Keratinocyte (primary cell): ENCODE measurements at regions not wholly inside any gene's neighbourhood (a gene's known extent, or its start where the extent isn't known, plus 50 kb on each side); places are given as distances from the start of the nearest gene placed in this dataset.

Experiments used
- DNase-seq: peaks from one replicate; pipeline ENCODE4 v3.0.0-alpha.2; 2011; ENCODE audit warnings: low read depth, missing footprints, low spot score
- FAIRE-seq: peaks from 2 replicates; lab custom pipeline; 2011; peaks lifted over from hg19 to GRCh38; lab: Jason Lieb, UNC
- H2AFZ ChIP-seq: 2 replicates; pipeline ENCODE4 v1.6.0; 2012; ENCODE audit warnings: low read length, control low read depth, inconsistent platforms; ENCODE audit not compliant: control insufficient read depth
- H3K27ac ChIP-seq: 2 replicates; pipeline ENCODE4 v1.5.1; 2011; ENCODE audit warnings: low read length; ENCODE audit not compliant: control insufficient read depth, insufficient read depth
- H3K27me3 ChIP-seq: 3 replicates; pipeline ENCODE4 v1.6.0; 2011; ENCODE audit warnings: low read length; ENCODE audit not compliant: control insufficient read depth, insufficient read depth; ENCODE audit errors: extremely low read depth
- H3K36me3 ChIP-seq, 2 experiments: 2 replicates in 1 of 2; 3 replicates in 1 of 2; pipeline ENCODE4 v1.5.1; 2011; ENCODE audit warnings: low read length in 2 of 2, mild to moderate bottlenecking in 1 of 2; ENCODE audit not compliant: control insufficient read depth in 2 of 2, insufficient read depth in 2 of 2; ENCODE audit errors: extremely low read depth in 1 of 2
- H3K4me1 ChIP-seq: 3 replicates; pipeline ENCODE4 v1.5.1; 2011; ENCODE audit warnings: low read length; ENCODE audit not compliant: control insufficient read depth, insufficient read depth; ENCODE audit errors: extremely low read depth
- H3K4me2 ChIP-seq: 3 replicates; pipeline ENCODE4 v1.6.0; 2011; ENCODE audit warnings: low read depth, low read length; ENCODE audit not compliant: control insufficient read depth, insufficient read depth; ENCODE audit errors: extremely low read depth
- H3K4me3 ChIP-seq, 3 experiments: fragments of 200-600 bp in 1 of 3; sonication (generic) in 1 of 3; 2 replicates in 2 of 3; 3 replicates in 1 of 3; pipeline ENCODE4 v1.5.1; 2011 to 2016; ENCODE audit warnings: low read length in 3 of 3, mild to moderate bottlenecking in 3 of 3, control low read depth in 2 of 3, inconsistent platforms in 1 of 3, low read depth in 1 of 3, mixed read lengths in 1 of 3, mixed run types in 1 of 3, moderate library complexity in 1 of 3; ENCODE audit not compliant: control insufficient read depth in 2 of 3, insufficient read depth in 2 of 3; ENCODE audit errors: extremely low read depth in 1 of 3
- H3K79me2 ChIP-seq: 2 replicates; pipeline ENCODE4 v1.6.0; 2012; ENCODE audit warnings: low read length; ENCODE audit not compliant: control insufficient read depth, insufficient read depth
- H3K9ac ChIP-seq: 3 replicates; pipeline ENCODE4 v1.6.0; 2011; ENCODE audit warnings: low read length; ENCODE audit not compliant: control insufficient read depth, insufficient read depth; ENCODE audit errors: extremely low read depth
- H3K9me1 ChIP-seq: 3 replicates; pipeline ENCODE4 v1.6.0; 2011; ENCODE audit warnings: low read length; ENCODE audit not compliant: control insufficient read depth, insufficient read depth; ENCODE audit errors: extremely low read depth
- H3K9me3 ChIP-seq: 2 replicates; pipeline ENCODE4 v1.5.1; 2012; ENCODE audit warnings: low read depth, low read length; ENCODE audit not compliant: control insufficient read depth
- H4K20me1 ChIP-seq: 3 replicates; pipeline ENCODE4 v1.6.0; 2011; ENCODE audit warnings: low read length; ENCODE audit not compliant: control insufficient read depth, insufficient read depth; ENCODE audit errors: extremely low read depth
- EZH2 ChIP-seq: IDR thresholded peaks from one replicate; pipeline ENCODE4 v1.6.1; 2012; ENCODE audit warnings: inconsistent platforms, mild to moderate bottlenecking, low read length, moderate library complexity
- dilution Hi-C: fragments of 300-500 bp; cut with MboI; formaldehyde crosslinking; loops from one replicate; pipeline ENCODE4 v1.7.0; 2020; ENCODE audit warnings: low sequenced_read_pairs; ENCODE audit not compliant: extremely low pct_ligation_motif_present
- TF ChIP-seq, protein P1 (sequence below), 3 experiments: IDR thresholded peaks in 1 of 3; conservative IDR thresholded peaks in 1 of 3; optimal IDR thresholded peaks in 1 of 3; 2 replicates in 2 of 3; 3 replicates in 1 of 3; pipeline versions ENCODE3 to v1.5.1; 2011; ENCODE audit warnings: low read length in 3 of 3, mild to moderate bottlenecking in 3 of 3, moderate library complexity in 2 of 3, control low read depth in 1 of 3, inconsistent platforms in 1 of 3; ENCODE audit not compliant: insufficient read depth in 2 of 3; ENCODE audit errors: extremely low read depth in 1 of 3

DNA sequence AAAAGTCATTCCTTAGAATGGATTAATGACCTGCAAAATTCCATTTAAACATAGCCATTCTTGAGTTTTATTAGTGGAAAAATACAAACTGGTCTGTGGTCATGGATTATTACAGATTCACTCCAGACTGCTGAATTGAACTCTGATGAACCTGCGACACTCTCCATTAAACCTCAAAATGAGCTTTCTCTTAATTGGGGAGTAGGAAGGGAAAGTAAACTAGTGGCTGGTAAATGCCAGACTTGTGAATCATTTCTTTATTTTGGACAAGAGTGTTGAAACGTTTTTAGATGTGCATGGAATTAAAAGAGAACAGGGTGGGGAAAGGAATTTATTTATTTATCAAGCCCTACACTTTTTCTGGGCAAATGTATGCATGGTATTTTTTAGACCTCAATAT lies 321.2 kb upstream of the FANCL start:
- peaks cover under 1% of the 10 kb centered on the region for H3K27me3 ChIP-seq
- dilution Hi-C loops = no loop called here
- no peak overlapping the region for H3K27ac ChIP-seq
- DNase-seq (no peak), FAIRE-seq (no peak)
- H3K9me1 ChIP-seq = no peaks in the 10 kb centered on the region
- H3K4me3 ChIP-seq = no peak overlapping the region
- H3K4me1 ChIP-seq = no peaks in the 10 kb centered on the region
- H3K9ac ChIP-seq = no peak overlapping the region
- H3K79me2 ChIP-seq = no peaks in the 10 kb centered on the region
- H4K20me1 ChIP-seq = no peaks in the 10 kb centered on the region
- no peak overlapping the region for H2AFZ ChIP-seq
- no peaks in the 10 kb centered on the region for H3K9me3 ChIP-seq
- TF ChIP-seq, protein P1, sequence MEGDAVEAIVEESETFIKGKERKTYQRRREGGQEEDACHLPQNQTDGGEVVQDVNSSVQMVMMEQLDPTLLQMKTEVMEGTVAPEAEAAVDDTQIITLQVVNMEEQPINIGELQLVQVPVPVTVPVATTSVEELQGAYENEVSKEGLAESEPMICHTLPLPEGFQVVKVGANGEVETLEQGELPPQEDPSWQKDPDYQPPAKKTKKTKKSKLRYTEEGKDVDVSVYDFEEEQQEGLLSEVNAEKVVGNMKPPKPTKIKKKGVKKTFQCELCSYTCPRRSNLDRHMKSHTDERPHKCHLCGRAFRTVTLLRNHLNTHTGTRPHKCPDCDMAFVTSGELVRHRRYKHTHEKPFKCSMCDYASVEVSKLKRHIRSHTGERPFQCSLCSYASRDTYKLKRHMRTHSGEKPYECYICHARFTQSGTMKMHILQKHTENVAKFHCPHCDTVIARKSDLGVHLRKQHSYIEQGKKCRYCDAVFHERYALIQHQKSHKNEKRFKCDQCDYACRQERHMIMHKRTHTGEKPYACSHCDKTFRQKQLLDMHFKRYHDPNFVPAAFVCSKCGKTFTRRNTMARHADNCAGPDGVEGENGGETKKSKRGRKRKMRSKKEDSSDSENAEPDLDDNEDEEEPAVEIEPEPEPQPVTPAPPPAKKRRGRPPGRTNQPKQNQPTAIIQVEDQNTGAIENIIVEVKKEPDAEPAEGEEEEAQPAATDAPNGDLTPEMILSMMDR (optimal IDR thresholded peaks at IDR 0.05 in 1 of 3, IDR thresholded peaks at IDR 0.05 in 1 of 3, conservative IDR thresholded peaks at IDR 0.05 in 1 of 3; ENCODE audit: extremely low read depth in 1 of 3, insufficient read depth in 2 of 3, low read length in 3 of 3) = no peak
- TF ChIP-seq EZH2 = no peak
- no peaks in the 10 kb centered on the region for H3K36me3 ChIP-seq
- no peak overlapping the region for H3K4me2 ChIP-seq

DNA sequence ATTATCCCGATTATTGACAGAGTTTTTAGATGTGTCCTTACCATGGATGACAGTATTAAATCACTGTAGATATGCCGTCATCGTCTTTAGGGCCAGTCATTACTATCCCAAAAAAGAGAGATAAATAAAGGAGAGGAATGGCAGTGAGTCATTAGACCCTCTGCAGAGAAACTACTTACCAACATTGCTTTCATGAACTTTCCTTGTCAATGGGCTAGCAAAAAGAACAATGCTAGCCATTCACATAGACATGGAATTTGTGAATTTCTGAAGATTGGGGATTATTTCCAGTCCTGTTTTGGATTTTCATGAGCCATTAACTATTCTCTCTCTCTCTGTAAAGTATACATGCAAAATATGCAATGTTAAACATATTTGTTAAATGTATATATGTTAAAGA lies 319.4 kb upstream of the FANCL start:
- H3K36me3 ChIP-seq = no peaks in the 10 kb centered on the region
- no peak overlapping the region for H2AFZ ChIP-seq
- dilution Hi-C loops = no loop called here
- H3K79me2 ChIP-seq = no peaks in the 10 kb centered on the region
- H4K20me1 ChIP-seq = no peaks in the 10 kb centered on the region
- no peak for FAIRE-seq
- H3K9me3 ChIP-seq = no peaks in the 10 kb centered on the region
- no peak overlapping the region for H3K4me3 ChIP-seq
- H3K27ac ChIP-seq = no peak overlapping the region
- H3K27me3 ChIP-seq = peaks cover 2% of the 10 kb centered on the region
- no peak for TF ChIP-seq EZH2
- TF ChIP-seq, protein P1 (optimal IDR thresholded peaks at IDR 0.05 in 1 of 3, IDR thresholded peaks at IDR 0.05 in 1 of 3, conservative IDR thresholded peaks at IDR 0.05 in 1 of 3; ENCODE audit: extremely low read depth in 1 of 3, insufficient read depth in 2 of 3, low read length in 3 of 3) = no peak
- no peaks in the 10 kb centered on the region for H3K9me1 ChIP-seq
- H3K4me2 ChIP-seq = no peak overlapping the region
- H3K4me1 ChIP-seq = no peaks in the 10 kb centered on the region
- no peak overlapping the region for H3K9ac ChIP-seq
- DNase-seq = no peak
